Endothelial cell of umbilical vein (primary cell): ENCODE measurements at regions not wholly inside any gene's neighbourhood (a gene's known extent, or its start where the extent isn't known, plus 50 kb on each side); places are given as distances from the start of the nearest gene placed in this dataset.

Source experiments
- BruUV-seq: library from RNA; stranded (reverse); fragments of 400-500 nt; replicated peaks from 2 replicates; lab custom pipeline; 2021; lab: Mats Ljungman, UMichigan
- CTCF ChIA-PET: fragments of 300-600, 350-600 bp; sonication (Branson Sonifier 250); formaldehyde crosslinking; loops from one replicate; lab custom pipeline; 2021; ENCODE audit warnings: antibody characterized with exemption, inconsistent platforms; lab: Charles Lee
- POLR2A ChIA-PET: fragments of 300-600, 350-600 bp; sonication (Branson Sonifier 250); formaldehyde crosslinking; loops from one replicate; lab custom pipeline; 2021; ENCODE audit warnings: antibody characterized with exemption, inconsistent platforms; lab: Charles Lee
- DNase-seq: peaks from one replicate; pipeline ENCODE4 v3.0.0-alpha.2; 2011; ENCODE audit warnings: low read depth, low spot score
- FAIRE-seq: peaks from 2 replicates; lab custom pipeline; 2011; peaks lifted over from hg19 to GRCh38; lab: Jason Lieb, UNC
- H2AFZ ChIP-seq: 2 replicates; pipeline ENCODE4 v1.6.0; 2012; ENCODE audit warnings: low read depth, low read length, control low read depth, inconsistent platforms
- H3K27ac ChIP-seq: 2 replicates; pipeline ENCODE4 v1.5.1; 2011; ENCODE audit warnings: low read depth, mild to moderate bottlenecking, control low read depth, low read length, moderate library complexity; ENCODE audit not compliant: insufficient read depth
- H3K27me3 ChIP-seq, 2 experiments: 2 replicates each; pipeline versions ENCODE4 v1.6.0 to v1.6.1; 2011; ENCODE audit warnings: low read length in 2 of 2, mixed read lengths in 1 of 2; ENCODE audit not compliant: control insufficient read depth in 2 of 2, insufficient read depth in 2 of 2
- H3K36me3 ChIP-seq, 2 experiments: 2 replicates in 1 of 2; 3 replicates in 1 of 2; pipeline ENCODE4 v1.5.1; 2011; ENCODE audit warnings: low read length in 2 of 2, mild to moderate bottlenecking in 1 of 2, moderate library complexity in 1 of 2; ENCODE audit not compliant: control insufficient read depth in 2 of 2, insufficient read depth in 2 of 2; ENCODE audit errors: extremely low read depth in 1 of 2
- H3K4me1 ChIP-seq: 3 replicates; pipeline ENCODE4 v1.5.1; 2011; ENCODE audit warnings: mild to moderate bottlenecking, low read length; ENCODE audit not compliant: control insufficient read depth, insufficient read depth; ENCODE audit errors: extremely low read depth
- H3K4me2 ChIP-seq: 2 replicates; pipeline ENCODE4 v1.6.1; 2011; ENCODE audit warnings: low read length, control low read depth, mixed read lengths; ENCODE audit not compliant: insufficient read depth
- H3K4me3 ChIP-seq, 3 experiments: fragments of 200-600 bp in 1 of 3; sonication (generic), shearing (Covaris generic) in 1 of 3; replicated peaks in 1 of 3; 2 replicates each; pipeline ENCODE4 v1.5.1; 2011 to 2016; ENCODE audit warnings: control low read depth in 3 of 3, low read length in 3 of 3, mild to moderate bottlenecking in 2 of 3, inconsistent platforms in 1 of 3, low read depth in 1 of 3, moderate library complexity in 1 of 3; ENCODE audit not compliant: insufficient read depth in 1 of 3
- H3K79me2 ChIP-seq: 2 replicates; pipeline ENCODE4 v1.6.0; 2012; ENCODE audit warnings: low read length, inconsistent platforms; ENCODE audit not compliant: control insufficient read depth, insufficient read depth
- H3K9ac ChIP-seq: replicated peaks from 2 replicates; pipeline ENCODE3; 2011; ENCODE audit warnings: low read length, control low read depth; ENCODE audit not compliant: insufficient read depth; ENCODE audit errors: extremely low read depth
- H3K9me1 ChIP-seq: replicated peaks from 3 replicates; pipeline ENCODE4 v1.6.0; 2011; ENCODE audit warnings: mild to moderate bottlenecking, low read length; ENCODE audit not compliant: control insufficient read depth, insufficient read depth; ENCODE audit errors: extremely low read depth
- H3K9me3 ChIP-seq: replicated peaks from 2 replicates; pipeline ENCODE4 v1.5.1; 2012; ENCODE audit warnings: low read length, inconsistent platforms; ENCODE audit not compliant: control insufficient read depth, insufficient read depth
- H4K20me1 ChIP-seq: replicated peaks from 2 replicates; pipeline ENCODE3; 2011; ENCODE audit warnings: mild to moderate bottlenecking, low read length; ENCODE audit not compliant: control insufficient read depth, insufficient read depth; ENCODE audit errors: extremely low read depth
- CTCF ChIP-seq, 2 donors: IDR thresholded peaks; 1 replicate in 1 of 2; 2 replicates in 1 of 2; pipeline ENCODE4 v1.5.1; 2011; ENCODE audit warnings: low read length in 2 of 2, mild to moderate bottlenecking in 2 of 2, moderate library complexity in 2 of 2, control low read depth in 1 of 2, inconsistent platforms in 1 of 2, low read depth in 1 of 2; ENCODE audit not compliant: insufficient read depth in 1 of 2; ENCODE audit errors: extremely low read depth in 1 of 2
- EZH2 ChIP-seq: IDR thresholded peaks from 2 replicates; pipeline ENCODE4 v1.6.1; 2012; ENCODE audit warnings: borderline replicate concordance, low read depth, mild to moderate bottlenecking, moderate library complexity, low read length, inconsistent platforms; ENCODE audit not compliant: severe bottlenecking
- FOS ChIP-seq: IDR thresholded peaks from 2 replicates; pipeline ENCODE4 v1.6.1; 2011; ENCODE audit warnings: mild to moderate bottlenecking, low read length, moderate library complexity, borderline replicate concordance; ENCODE audit not compliant: insufficient read depth
- GATA2 ChIP-seq: IDR thresholded peaks from 2 replicates; pipeline ENCODE4 v1.7.0; 2011; ENCODE audit warnings: low read depth, mild to moderate bottlenecking, moderate library complexity, mixed read lengths, low read length; ENCODE audit not compliant: insufficient read length, insufficient read depth
- JUN ChIP-seq: IDR thresholded peaks from 2 replicates; pipeline ENCODE4 v1.6.1; 2011; ENCODE audit warnings: borderline replicate concordance, low read depth; ENCODE audit not compliant: insufficient read length, insufficient read depth
- MAX ChIP-seq: IDR thresholded peaks from 2 replicates; pipeline ENCODE4 v1.6.1; 2011; ENCODE audit not compliant: insufficient read depth, insufficient read length
- MYC ChIP-seq: IDR thresholded peaks from one replicate; pipeline ENCODE4 v1.6.1; 2011; ENCODE audit warnings: mild to moderate bottlenecking, low read depth, low read length
- POLR2A ChIP-seq: IDR thresholded peaks from 2 replicates; pipeline ENCODE4 v1.6.1; 2012; ENCODE audit warnings: low read depth, mild to moderate bottlenecking, control low read depth, low read length
- POLR2AphosphoS5 ChIP-seq: IDR thresholded peaks from 2 replicates; pipeline ENCODE4 v1.6.1; 2012; ENCODE audit warnings: low read depth, mild to moderate bottlenecking, control low read depth, low read length, moderate library complexity; ENCODE audit not compliant: insufficient read depth
- dilution Hi-C: fragments of 300-500 bp; cut with MboI; formaldehyde crosslinking; loops from one replicate; pipeline ENCODE4 v1.15.0; 2019; ENCODE audit warnings: low sequenced_read_pairs; ENCODE audit not compliant: extremely low pct_ligation_motif_present
- intact Hi-C: fragments of 100-400 bp; cut with micrococcal nuclease; formaldehyde crosslinking; loops from one replicate; pipeline ENCODE4 v1.10.0; 2022

GRCh38 chr5:72630721-72631120 is 123.5 kb upstream of the ZNF366 start:
- Histone ChIP-seq H4K20me1 (no peaks in the 10 kb centered on the region), H3K9me3 (no peaks in the 10 kb centered on the region), H3K4me3 (no peak overlapping the region), H3K27me3 (no peaks in the 10 kb centered on the region), H3K4me1 (peaks cover 5% of the 10 kb centered on the region), H3K9me1 (no peaks in the 10 kb centered on the region), H3K36me3 (no peaks in the 10 kb centered on the region), H3K27ac (no peak overlapping the region), H2AFZ (no peak overlapping the region), H3K79me2 (no peaks in the 10 kb centered on the region), H3K9ac (no peak overlapping the region), H3K4me2 (no peak overlapping the region)
- TF ChIP-seq EZH2 (no peak), CTCF (IDR thresholded peaks at IDR 0.05; ENCODE audit: extremely low read depth in 1 of 2, insufficient read depth in 1 of 2, low read depth in 1 of 2, low read length in 2 of 2) (no peak), POLR2A (no peak), MAX (no peak), POLR2AphosphoS5 (no peak), GATA2 (no peak), FOS (no peak), MYC (no peak), JUN (no peak)
- BruUV-seq, result no TSS peak
- CTCF ChIA-PET, result interaction anchor here (1.5 to 3.1 kb wide), 2 partner anchors 15 to 20 kb away, joined by 3 to 12 read pairs; no protein-coding TSS in a partner anchor
- no peak for FAIRE-seq
- intact Hi-C loops, result no loop called here
- dilution Hi-C loops, result no loop called here
- DNase-seq, result no peak
- POLR2A ChIA-PET, result no interaction called here
